Kidney (tissue), 13 donors: ENCODE measurements at regions not wholly inside any gene's neighbourhood (a gene's known extent, or its start where the extent isn't known, plus 50 kb on each side); places are given as distances from the start of the nearest gene placed in this dataset.

Experiments used
- DNase-seq, 5 donors: peaks; one replicate each; pipeline ENCODE4 v3.0.0-alpha.2; 2013 to 2020
- FAIRE-seq: peaks from 2 replicates; lab custom pipeline; 2012; peaks lifted over from hg19 to GRCh38; lab: Jason Lieb, UNC
- H3K27ac ChIP-seq, 2 donors: one replicate each; pipeline ENCODE4 v1.7.0; 2013; ENCODE audit warnings: low read depth in 2 of 2, low read length in 2 of 2, inconsistent platforms in 1 of 2
- H3K27me3 ChIP-seq: one replicate; pipeline ENCODE4 v1.7.1; 2013; ENCODE audit warnings: low read length, inconsistent platforms; ENCODE audit not compliant: control insufficient read depth, insufficient read depth
- H3K36me3 ChIP-seq, 3 donors: one replicate each; pipeline versions ENCODE4 v1.7.0 to v1.7.1; 2013; ENCODE audit warnings: low read length in 3 of 3, control low read depth in 1 of 3, inconsistent platforms in 1 of 3; ENCODE audit not compliant: insufficient read depth in 3 of 3, control insufficient read depth in 2 of 3
- H3K4me1 ChIP-seq, 3 donors: one replicate each; pipeline versions ENCODE4 v1.7.0 to v1.7.1; 2013; ENCODE audit warnings: low read length in 3 of 3, inconsistent platforms in 1 of 3, low read depth in 1 of 3; ENCODE audit not compliant: control insufficient read depth in 2 of 3, insufficient read depth in 2 of 3
- H3K4me3 ChIP-seq, 3 donors: one replicate each; pipeline versions ENCODE4 v1.7.0 to v1.8.1; 2013; ENCODE audit warnings: low read length in 3 of 3, control low read depth in 1 of 3, inconsistent platforms in 1 of 3
- H3K9ac ChIP-seq, 3 donors: one replicate each; pipeline versions ENCODE4 v1.7.0 to v1.7.1; 2013; ENCODE audit warnings: low read length in 3 of 3, control low read depth in 1 of 3, inconsistent platforms in 1 of 3
- H3K9me3 ChIP-seq, 3 donors: one replicate each; pipeline versions ENCODE4 v1.7.0 to v1.7.1; 2013; ENCODE audit warnings: low read length in 3 of 3, control low read depth in 1 of 3, inconsistent platforms in 1 of 3; ENCODE audit not compliant: control insufficient read depth in 2 of 3, insufficient read depth in 1 of 3
- CTCF ChIP-seq: IDR thresholded peaks from 3 replicates; pipeline ENCODE4 v1.5.1; 2012; ENCODE audit warnings: mild to moderate bottlenecking, moderate library complexity, borderline replicate concordance; ENCODE audit not compliant: insufficient read depth; ENCODE audit errors: extremely low read depth
- intact Hi-C: fragments of 100-400 bp; cut with DNase I; formaldehyde crosslinking; loops from one replicate; pipeline ENCODE4 v1.11.1; 2022
- donor health status: control.
- donor health status: control.
- donor health status: control.
- donor health status: control.
- donor health status: control.
- donor health status: DM: yes; HTN: yes; CAD: no.
- donor health status: Normal renal cell carcinoma (clear cell type).

GRCh38 chr2:104702031-104702850 lies 151.7 kb upstream of the POU3F3 start:
- H3K9ac ChIP-seq, result no peak overlapping the region
- H3K4me3 ChIP-seq, result no peak overlapping the region
- peaks cover 0 to 2% (median 0%) of the 10 kb centered on the region in 3 donors for H3K4me1 ChIP-seq
- H3K27ac ChIP-seq, result no peak overlapping the region
- no peaks in the 10 kb centered on the region for H3K36me3 ChIP-seq
- intact Hi-C loops, result no loop called here
- no peaks in the 10 kb centered on the region for H3K9me3 ChIP-seq
- DNase-seq (peak in 4 of 5 donors; percentile 60 to 92 (median 82)), FAIRE-seq (no peak)
- H3K27me3 ChIP-seq, result no peaks in the 10 kb centered on the region
- no peak for TF ChIP-seq CTCF

- DNase-seq (peak in 2 of 5 donors; percentile 26 to 40), FAIRE-seq (no peak)
- Histone ChIP-seq H3K4me3 (no peak overlapping the region), H3K36me3 (no peaks in the 10 kb centered on the region), H3K27me3 (no peaks in the 10 kb centered on the region), H3K9me3 (no peaks in the 10 kb centered on the region), H3K4me1 (peaks cover 0 to 2% (median 0%) of the 10 kb centered on the region in 3 donors), H3K9ac (peak overlapping the region in 1 of 3 donors; percentile 15), H3K27ac (no peak overlapping the region)
- TF ChIP-seq CTCF, result no peak
- intact Hi-C loops, result no loop called here
Observed at GRCh38 chr2:104703669-104704068, 150.2 kb upstream of the POU3F3 start.

GRCh38 chr2:104704496-104705245 lies 149.2 kb upstream of the POU3F3 start:
- DNase-seq (no peak), FAIRE-seq (no peak)
- no peak overlapping the region for H3K9ac ChIP-seq
- intact Hi-C loops, result no loop called here
- no peak overlapping the region for H3K27ac ChIP-seq
- no peaks in the 10 kb centered on the region for H3K27me3 ChIP-seq
- no peaks in the 10 kb centered on the region for H3K9me3 ChIP-seq
- H3K4me3 ChIP-seq, result no peak overlapping the region
- no peak for TF ChIP-seq CTCF
- peaks cover 0 to 2% (median 0%) of the 10 kb centered on the region in 3 donors for H3K4me1 ChIP-seq
- no peaks in the 10 kb centered on the region for H3K36me3 ChIP-seq
